ENCODE measurements at regions not wholly inside any gene's neighbourhood (a gene's known extent, or its start where the extent isn't known, plus 50 kb on each side); places are given as distances from the start of the nearest gene placed in this dataset.
A peak's percentile ranks its signal among the peaks of the same experiment; 100 is the strongest.
"Not testable (repeated sequence)": the region's sequence is repeated elsewhere in the genome, so short reads cannot be mapped to it uniquely, and the experiment has no call there.

GRCh38 chr7:82579047-82579446 is 135.5 kb upstream of the CACNA2D1 start:
- no peak for DNase-seq
- in situ Hi-C loops (cut with MboI; ENCODE audit: low pct_unique_long_range_greater_than_20kb, low sequenced_read_pairs): no loop called here

GRCh38 chr7:82578430-82578829 is 134.9 kb upstream of the CACNA2D1 start:
- in situ Hi-C loops (cut with MboI; ENCODE audit: low pct_unique_long_range_greater_than_20kb, low sequenced_read_pairs): no loop called here
- no peak for DNase-seq

- peak; percentile 81 for DNase-seq
- in situ Hi-C loops (cut with MboI; ENCODE audit: low pct_unique_long_range_greater_than_20kb, low sequenced_read_pairs): no loop called here
Measured at GRCh38 chr7:82572195-82572880, 128.8 kb upstream of the CACNA2D1 start.

- in situ Hi-C loops (cut with MboI; ENCODE audit: low pct_unique_long_range_greater_than_20kb, low sequenced_read_pairs); DNase-seq: not testable (repeated sequence)
Measured at GRCh38 chr7:82571047-82571446, 127.5 kb upstream of the CACNA2D1 start.

- DNase-seq: no peak
- in situ Hi-C loops (cut with MboI; ENCODE audit: low pct_unique_long_range_greater_than_20kb, low sequenced_read_pairs): no loop called here
Measured at GRCh38 chr7:82567841-82568240, 124.3 kb upstream of the CACNA2D1 start.

GRCh38 chr7:82567356-82567755 is 123.8 kb upstream of the CACNA2D1 start:
- in situ Hi-C loops (cut with MboI; ENCODE audit: low pct_unique_long_range_greater_than_20kb, low sequenced_read_pairs): no loop called here
- DNase-seq: peak; percentile 11

GRCh38 chr7:82566752-82567151 is 123.2 kb upstream of the CACNA2D1 start:
- in situ Hi-C loops (cut with MboI; ENCODE audit: low pct_unique_long_range_greater_than_20kb, low sequenced_read_pairs): no loop called here
- no peak for DNase-seq

GRCh38 chr7:82562716-82563404 is 119.3 kb upstream of the CACNA2D1 start:
- in situ Hi-C loops (cut with MboI; ENCODE audit: low pct_unique_long_range_greater_than_20kb, low sequenced_read_pairs): no loop called here
- DNase-seq: no peak

GRCh38 chr7:82559193-82559805 is 115.7 kb upstream of the CACNA2D1 start:
- no peak for DNase-seq
- in situ Hi-C loops (cut with MboI; ENCODE audit: low pct_unique_long_range_greater_than_20kb, low sequenced_read_pairs): no loop called here

GRCh38 chr7:82549616-82550285 is 106.2 kb upstream of the CACNA2D1 start:
- in situ Hi-C loops (cut with MboI; ENCODE audit: low pct_unique_long_range_greater_than_20kb, low sequenced_read_pairs): no loop called here
- no peak for DNase-seq

GRCh38 chr7:82548141-82548688 is 104.6 kb upstream of the CACNA2D1 start:
- in situ Hi-C loops (cut with MboI; ENCODE audit: low pct_unique_long_range_greater_than_20kb, low sequenced_read_pairs): no loop called here
- DNase-seq: no peak

- in situ Hi-C loops (cut with MboI; ENCODE audit: low pct_unique_long_range_greater_than_20kb, low sequenced_read_pairs): no loop called here
- peak; percentile 43 for DNase-seq
Measured at GRCh38 chr7:82542665-82543064, 99.1 kb upstream of the CACNA2D1 start.

GRCh38 chr7:82539969-82540368 is 96.4 kb upstream of the CACNA2D1 start:
- no peak for DNase-seq
- in situ Hi-C loops (cut with MboI; ENCODE audit: low pct_unique_long_range_greater_than_20kb, low sequenced_read_pairs): no loop called here

- in situ Hi-C loops (cut with MboI; ENCODE audit: low pct_unique_long_range_greater_than_20kb, low sequenced_read_pairs): no loop called here
Measured at GRCh38 chr7:82534684-82535083, 91.1 kb upstream of the CACNA2D1 start.

GRCh38 chr7:82530361-82530760 is 86.8 kb upstream of the CACNA2D1 start:
- DNase-seq: no peak
- in situ Hi-C loops (cut with MboI; ENCODE audit: low pct_unique_long_range_greater_than_20kb, low sequenced_read_pairs): no loop called here

More at GRCh38 chr7:82534684-82535083, 91.1 kb upstream of the CACNA2D1 start:
- peak; percentile 2 for DNase-seq

- in situ Hi-C loops (cut with MboI; ENCODE audit: low pct_unique_long_range_greater_than_20kb, low sequenced_read_pairs): no loop called here
- DNase-seq: no peak
Measured at GRCh38 chr7:82528577-82529310, 85.2 kb upstream of the CACNA2D1 start.

GRCh38 chr7:82527851-82528250 is 84.3 kb upstream of the CACNA2D1 start:
- in situ Hi-C loops (cut with MboI; ENCODE audit: low pct_unique_long_range_greater_than_20kb, low sequenced_read_pairs): no loop called here
- DNase-seq: no peak

GRCh38 chr7:82521906-82522445 is 78.4 kb upstream of the CACNA2D1 start:
- in situ Hi-C loops (cut with MboI; ENCODE audit: low pct_unique_long_range_greater_than_20kb, low sequenced_read_pairs): no loop called here
- no peak for DNase-seq

GRCh38 chr7:82517050-82517449 is 73.5 kb upstream of the CACNA2D1 start:
- DNase-seq: no peak
- in situ Hi-C loops (cut with MboI; ENCODE audit: low pct_unique_long_range_greater_than_20kb, low sequenced_read_pairs): no loop called here

All from KBM-7 (cell line).